ENCODE measurements at regions not wholly inside any gene's neighbourhood (a gene's known extent, or its start where the extent isn't known, plus 50 kb on each side); places are given as distances from the start of the nearest gene placed in this dataset.

DNA sequence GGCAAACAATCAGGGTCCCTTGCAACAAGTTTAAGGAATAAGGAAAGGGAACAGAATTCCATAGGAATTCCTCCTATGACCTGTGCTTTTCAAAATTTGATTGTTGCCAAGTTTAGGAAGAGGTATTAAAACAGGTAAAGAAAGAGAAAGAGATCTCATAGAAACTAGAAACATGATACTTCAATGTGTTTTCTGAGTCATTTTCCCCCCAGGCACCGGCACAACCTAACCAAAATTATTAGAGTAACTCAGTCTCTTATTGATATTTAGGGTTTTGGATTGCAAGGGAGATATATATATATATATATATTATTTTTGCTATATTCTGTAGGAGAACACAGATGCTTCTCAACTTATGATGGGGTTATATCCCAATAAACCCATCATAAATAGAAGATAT is 278.0 kb upstream of the DKK2 start:
- no peak overlapping the region for H3K27ac ChIP-seq
- H3K4me3 ChIP-seq = no peak overlapping the region
- DNase-seq (no peak), ATAC-seq (no peak)
- in situ Hi-C loops (cut with MboI; ENCODE audit: low sequenced_read_pairs in 4 of 4) (no loop called here), intact Hi-C loops (cut with DNase I; ENCODE audit: low total_unique reads) (no loop called here)
- no peaks in the 10 kb centered on the region for H3K9me3 ChIP-seq
- no peaks in the 10 kb centered on the region for H3K36me3 ChIP-seq
- H3K4me1 ChIP-seq = no peaks in the 10 kb centered on the region
- TF ChIP-seq CTCF (IDR thresholded peaks at IDR 0.05 in 4 of 5, conservative IDR thresholded peaks at IDR 0.05 in 1 of 5) (no peak), POLR2A (IDR thresholded peaks at IDR 0.05) (no peak)
- no peaks in the 10 kb centered on the region for H3K27me3 ChIP-seq

- Histone ChIP-seq H3K9me3 (no peaks in the 10 kb centered on the region), H3K27ac (no peak overlapping the region), H3K4me1 (no peaks in the 10 kb centered on the region), H3K4me3 (no peak overlapping the region), H3K27me3 (no peaks in the 10 kb centered on the region), H3K36me3 (no peaks in the 10 kb centered on the region)
- ATAC-seq (no peak), DNase-seq (no peak)
- TF ChIP-seq POLR2A (IDR thresholded peaks at IDR 0.05) (no peak), CTCF (IDR thresholded peaks at IDR 0.05 in 4 of 5, conservative IDR thresholded peaks at IDR 0.05 in 1 of 5) (no peak)
- in situ Hi-C loops (cut with MboI; ENCODE audit: low sequenced_read_pairs in 4 of 4) (no loop called here), intact Hi-C loops (cut with DNase I; ENCODE audit: low total_unique reads) (no loop called here)
These were observed 276.3 kb upstream of the DKK2 start for GRCh38 chr4:107312366-107312765.

DNA sequence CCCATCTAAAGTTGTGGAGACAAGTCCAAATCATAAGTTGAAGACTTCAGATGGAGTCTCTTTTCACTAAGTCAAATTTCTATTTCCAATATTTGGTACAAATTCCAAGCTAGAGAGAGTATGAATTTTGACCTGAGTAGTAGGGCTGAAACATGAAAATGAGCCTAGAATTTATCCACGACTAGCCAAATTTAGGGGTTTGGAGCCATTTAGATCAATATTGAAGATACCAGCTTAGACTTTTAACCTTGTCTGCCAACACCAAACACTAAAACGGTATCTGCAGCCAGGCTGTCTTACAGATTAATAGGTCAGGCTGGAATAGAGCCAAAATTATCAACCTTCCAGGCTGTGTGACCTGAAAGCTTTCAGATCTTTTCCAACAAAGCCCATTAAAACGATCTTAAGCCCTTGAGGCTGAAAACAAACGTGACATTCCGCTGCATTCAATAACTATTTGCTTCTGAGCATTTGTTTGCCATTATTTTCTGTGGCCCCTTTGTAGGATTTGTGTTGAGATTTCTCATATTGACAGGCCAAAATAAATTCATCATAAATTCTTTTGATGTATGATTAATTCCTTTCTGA is 268.7 kb upstream of the DKK2 start:
- Histone ChIP-seq H3K4me1 (no peaks in the 10 kb centered on the region), H3K9me3 (no peaks in the 10 kb centered on the region), H3K27me3 (no peaks in the 10 kb centered on the region), H3K4me3 (no peak overlapping the region), H3K36me3 (no peaks in the 10 kb centered on the region), H3K27ac (no peak overlapping the region)
- in situ Hi-C loops (cut with MboI; ENCODE audit: low sequenced_read_pairs in 4 of 4) (no loop called here), intact Hi-C loops (cut with DNase I; ENCODE audit: low total_unique reads) (no loop called here)
- TF ChIP-seq CTCF (IDR thresholded peaks at IDR 0.05 in 4 of 5, conservative IDR thresholded peaks at IDR 0.05 in 1 of 5) (no peak), POLR2A (IDR thresholded peaks at IDR 0.05) (no peak)
- ATAC-seq = no peak
- no peak for DNase-seq

- H3K4me1 ChIP-seq = no peaks in the 10 kb centered on the region
- no peaks in the 10 kb centered on the region for H3K27me3 ChIP-seq
- H3K27ac ChIP-seq = no peak overlapping the region
- H3K36me3 ChIP-seq = no peaks in the 10 kb centered on the region
- DNase-seq = no peak
- TF ChIP-seq POLR2A (IDR thresholded peaks at IDR 0.05) (no peak), CTCF (IDR thresholded peaks at IDR 0.05 in 4 of 5, conservative IDR thresholded peaks at IDR 0.05 in 1 of 5) (no peak)
- H3K9me3 ChIP-seq = no peaks in the 10 kb centered on the region
- in situ Hi-C loops (cut with MboI; ENCODE audit: low sequenced_read_pairs in 4 of 4) (no loop called here), intact Hi-C loops (cut with DNase I; ENCODE audit: low total_unique reads) (no loop called here)
- no peak overlapping the region for H3K4me3 ChIP-seq
- no peak for ATAC-seq
These were observed 263.5 kb upstream of the DKK2 start for GRCh38 chr4:107299646-107300045.

- no peaks in the 10 kb centered on the region for H3K36me3 ChIP-seq
- H3K9me3 ChIP-seq = no peaks in the 10 kb centered on the region
- no peak overlapping the region for H3K27ac ChIP-seq
- in situ Hi-C loops (cut with MboI; ENCODE audit: low sequenced_read_pairs in 4 of 4) = no loop called here
- ATAC-seq (no peak), DNase-seq (no peak)
- no peaks in the 10 kb centered on the region for H3K4me1 ChIP-seq
- no peaks in the 10 kb centered on the region for H3K27me3 ChIP-seq
- no peak overlapping the region for H3K4me3 ChIP-seq
- intact Hi-C loops (cut with DNase I; ENCODE audit: low total_unique reads) = no loop called here
- TF ChIP-seq CTCF (IDR thresholded peaks at IDR 0.05 in 4 of 5, conservative IDR thresholded peaks at IDR 0.05 in 1 of 5) = no peak
- no peak for TF ChIP-seq POLR2A (IDR thresholded peaks at IDR 0.05)
These were observed 256.9 kb upstream of the DKK2 start for GRCh38 chr4:107292979-107293378.

All from gastrocnemius medialis (tissue), 4 donors.